GM13977 (cell line): ENCODE measurements at regions not wholly inside any gene's neighbourhood (a gene's known extent, or its start where the extent isn't known, plus 50 kb on each side); places are given as distances from the start of the nearest gene placed in this dataset.

Source experiments
- DNase-seq: peaks from one replicate; pipeline ENCODE4 v3.0.0; 2012; ENCODE audit warnings: low spot score
- in situ Hi-C: fragments of 300-500 bp; cut with MboI; formaldehyde crosslinking; loops from one replicate; pipeline ENCODE4 v1.12.0; 2022; ENCODE audit warnings: low sequenced_read_pairs, low pct_unique_long_range_greater_than_20kb, mixed read lengths, inconsistent platforms; ENCODE audit not compliant: unreplicated experiment
- TF ChIP-seq, protein P1 (sequence below): IDR thresholded peaks from 2 replicates; pipeline ENCODE4 v1.5.1; 2012; ENCODE audit warnings: mild to moderate bottlenecking, control low read depth; ENCODE audit not compliant: insufficient read depth; ENCODE audit errors: extremely low read depth, missing control alignments

DNA sequence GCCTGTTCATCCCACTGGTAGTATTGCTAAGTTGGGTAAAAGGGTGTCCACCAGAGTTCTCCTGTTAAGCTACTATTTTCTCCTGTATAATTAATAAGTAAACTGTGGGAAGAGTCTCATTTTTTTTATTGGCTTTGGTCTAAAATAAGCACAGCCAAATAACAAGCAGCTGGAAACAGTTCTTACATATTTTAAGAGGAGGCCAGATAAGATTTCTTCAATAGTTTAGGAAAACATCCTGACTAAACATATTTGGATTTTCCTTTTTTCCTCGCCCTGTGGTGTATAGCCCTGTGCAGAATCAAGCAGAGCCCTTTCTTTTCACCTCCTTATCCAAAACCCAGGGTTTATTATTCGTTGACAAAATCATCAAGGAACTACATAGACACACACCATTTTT is 122.2 kb upstream of the ZNF608 start:
- TF ChIP-seq, protein P1, sequence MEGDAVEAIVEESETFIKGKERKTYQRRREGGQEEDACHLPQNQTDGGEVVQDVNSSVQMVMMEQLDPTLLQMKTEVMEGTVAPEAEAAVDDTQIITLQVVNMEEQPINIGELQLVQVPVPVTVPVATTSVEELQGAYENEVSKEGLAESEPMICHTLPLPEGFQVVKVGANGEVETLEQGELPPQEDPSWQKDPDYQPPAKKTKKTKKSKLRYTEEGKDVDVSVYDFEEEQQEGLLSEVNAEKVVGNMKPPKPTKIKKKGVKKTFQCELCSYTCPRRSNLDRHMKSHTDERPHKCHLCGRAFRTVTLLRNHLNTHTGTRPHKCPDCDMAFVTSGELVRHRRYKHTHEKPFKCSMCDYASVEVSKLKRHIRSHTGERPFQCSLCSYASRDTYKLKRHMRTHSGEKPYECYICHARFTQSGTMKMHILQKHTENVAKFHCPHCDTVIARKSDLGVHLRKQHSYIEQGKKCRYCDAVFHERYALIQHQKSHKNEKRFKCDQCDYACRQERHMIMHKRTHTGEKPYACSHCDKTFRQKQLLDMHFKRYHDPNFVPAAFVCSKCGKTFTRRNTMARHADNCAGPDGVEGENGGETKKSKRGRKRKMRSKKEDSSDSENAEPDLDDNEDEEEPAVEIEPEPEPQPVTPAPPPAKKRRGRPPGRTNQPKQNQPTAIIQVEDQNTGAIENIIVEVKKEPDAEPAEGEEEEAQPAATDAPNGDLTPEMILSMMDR = no peak
- in situ Hi-C loops = no loop called here
- DNase-seq = no peak

DNA sequence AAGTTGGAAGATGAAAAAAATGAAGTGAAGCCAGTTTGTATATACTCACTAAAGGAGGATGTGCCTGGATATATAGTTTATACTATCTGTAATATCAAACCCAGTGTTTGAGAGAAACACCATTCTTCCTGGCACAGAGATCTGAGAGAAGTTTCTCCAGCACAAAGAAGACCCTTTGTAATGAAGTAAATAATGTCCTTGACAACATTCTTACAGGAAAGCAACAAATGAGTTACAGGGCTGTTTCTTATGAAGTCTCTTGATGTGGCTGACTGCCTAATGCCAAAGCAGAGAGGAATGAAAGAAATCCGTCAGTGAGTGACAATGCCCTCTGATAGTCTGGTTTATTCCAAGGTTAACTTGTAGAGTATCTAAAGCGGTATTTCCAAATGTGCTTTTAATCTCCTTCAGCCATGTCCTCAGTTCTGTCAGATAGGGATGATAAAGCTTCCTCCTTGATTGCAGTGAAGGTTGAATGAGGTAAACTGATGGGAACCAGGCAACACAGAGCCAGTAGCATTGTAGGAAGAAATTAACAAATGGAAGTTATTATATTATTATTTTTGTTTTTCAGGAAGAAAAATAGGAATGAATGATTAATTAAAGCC is 123.1 kb upstream of the ZNF608 start:
- DNase-seq = no peak
- in situ Hi-C loops = no loop called here
- TF ChIP-seq, protein P1 = no peak

DNA sequence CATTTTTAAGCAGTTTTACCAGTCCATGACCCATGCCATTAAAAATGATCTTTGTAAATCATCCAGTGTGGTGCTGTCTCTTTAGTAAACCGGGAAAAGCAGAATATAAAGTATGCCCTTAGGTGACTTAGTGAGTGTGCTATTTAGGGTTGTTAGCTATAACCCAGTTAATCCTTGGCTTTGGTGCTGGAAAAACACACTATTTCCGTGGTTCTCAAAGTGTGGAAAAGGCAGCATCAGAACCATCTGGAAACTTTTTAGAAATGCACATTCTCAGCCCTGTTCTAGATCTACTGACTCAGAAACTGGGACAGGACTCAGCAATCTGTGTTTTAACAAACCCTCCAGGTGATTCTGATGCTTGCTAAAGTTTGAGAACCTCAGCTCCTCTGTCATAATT is 123.6 kb upstream of the ZNF608 start:
- in situ Hi-C loops = no loop called here
- DNase-seq = no peak
- TF ChIP-seq, protein P1 = no peak

DNA sequence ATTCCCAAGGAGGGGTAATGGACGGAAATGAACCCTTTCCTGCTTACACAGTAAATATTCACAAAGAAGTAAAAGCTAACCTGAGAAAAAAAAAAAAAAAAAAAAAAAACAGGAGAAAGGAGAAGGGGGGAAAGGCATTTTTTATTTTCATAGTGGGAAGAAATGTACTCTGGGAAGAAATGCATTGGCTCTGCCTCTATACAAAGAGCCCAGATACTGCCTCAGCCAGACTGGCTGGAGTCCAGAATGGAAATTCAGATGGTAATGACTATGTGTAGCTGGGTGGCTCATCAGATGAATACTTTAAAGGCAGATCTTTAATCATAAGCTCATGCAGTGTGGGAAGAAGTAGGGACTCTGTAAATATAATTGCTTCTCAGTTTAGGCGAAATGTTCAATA is 124.9 kb upstream of the ZNF608 start:
- TF ChIP-seq, protein P1 = no peak
- DNase-seq = no peak
- in situ Hi-C loops = no loop called here

DNA sequence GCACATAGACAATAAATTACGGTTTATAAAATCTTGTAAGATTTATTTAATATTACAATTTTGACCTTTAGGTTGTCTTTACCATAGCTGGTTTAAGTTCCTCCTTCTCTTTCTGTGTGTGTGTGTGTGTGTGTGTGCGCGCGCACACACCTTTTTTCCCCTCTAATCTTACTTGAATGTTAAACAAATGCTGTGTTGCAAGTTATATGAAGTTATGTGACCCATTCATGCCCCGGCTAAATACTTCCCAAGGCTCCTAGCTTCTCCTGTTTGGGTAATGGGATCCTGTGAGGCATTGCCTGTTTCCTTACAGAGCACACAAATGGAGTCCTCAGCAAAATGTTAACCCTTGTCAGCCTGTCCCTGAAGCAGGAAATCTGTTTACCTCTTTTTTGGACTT is 125.6 kb upstream of the ZNF608 start:
- no peak for DNase-seq
- in situ Hi-C loops = no loop called here
- TF ChIP-seq, protein P1 = no peak

DNA sequence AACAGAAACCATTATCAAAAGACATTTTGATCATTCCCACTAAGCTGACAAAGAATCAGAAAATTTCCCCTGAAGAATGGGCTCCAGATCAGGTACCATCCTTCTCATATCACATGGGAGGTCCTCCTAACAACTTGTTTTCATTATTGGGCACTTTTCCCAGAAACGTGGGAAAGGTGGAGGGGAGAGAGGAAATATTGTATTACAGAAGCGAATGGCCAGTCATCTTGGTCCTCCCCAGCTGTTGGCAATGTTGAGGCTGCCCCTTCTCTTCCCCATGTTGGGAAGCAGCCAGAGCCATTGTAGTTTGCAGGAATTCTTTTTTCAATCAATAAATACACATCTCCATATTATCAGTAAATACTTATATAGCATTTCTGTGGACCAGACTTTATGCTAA is 126.2 kb upstream of the ZNF608 start:
- DNase-seq = no peak
- in situ Hi-C loops = no loop called here
- TF ChIP-seq, protein P1 = no peak

DNA sequence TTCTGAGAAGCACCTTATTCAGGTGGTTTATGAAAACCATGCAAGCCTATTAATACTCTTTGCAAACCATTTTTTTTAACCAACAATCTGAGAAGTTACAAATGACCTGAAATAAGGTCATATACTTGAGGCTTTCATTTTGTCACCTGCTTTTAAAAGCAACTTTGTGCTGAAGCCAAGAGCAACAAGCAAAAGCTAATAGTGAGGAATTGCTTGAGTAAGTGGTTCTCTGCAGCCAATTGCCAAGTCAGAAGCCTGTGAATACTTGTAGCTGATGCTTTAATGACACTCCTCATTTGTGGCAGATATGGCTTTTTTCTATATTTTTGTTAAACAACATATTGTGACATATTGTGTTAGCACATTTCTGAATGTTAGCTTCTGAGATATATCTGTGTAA is 126.7 kb upstream of the ZNF608 start:
- DNase-seq = no peak
- TF ChIP-seq, protein P1 = no peak
- in situ Hi-C loops = no loop called here
